ENCODE measurements at regions not wholly inside any gene's neighbourhood (a gene's known extent, or its start where the extent isn't known, plus 50 kb on each side); places are given as distances from the start of the nearest gene placed in this dataset.
"Not testable (repeated sequence)": the region's sequence is repeated elsewhere in the genome, so short reads cannot be mapped to it uniquely, and the experiment has no call there.

- POLR2A ChIA-PET (ENCODE audit: unreplicated experiment), result no interaction called here
- no peaks in the 10 kb centered on the region for H3K4me1 ChIP-seq (replicated peaks; ENCODE audit: insufficient read depth)
- H3K4me3 ChIP-seq, result no peak overlapping the region
- CTCF ChIA-PET, result no interaction called here
- no peaks in the 10 kb centered on the region for H3F3A ChIP-seq (ENCODE audit: insufficient read depth, low read depth)
- H4K20me1 ChIP-seq (ENCODE audit: insufficient read depth), result no peaks in the 10 kb centered on the region
- no peak for DNase-seq
- H3K9me2 ChIP-seq (ENCODE audit: insufficient read depth), result no peaks in the 10 kb centered on the region
- H3K27me3 ChIP-seq (ENCODE audit: insufficient read depth, low read depth), result no peaks in the 10 kb centered on the region
- intact Hi-C loops (cut with micrococcal nuclease; ENCODE audit: unreplicated experiment), result no loop called here
- no peaks in the 10 kb centered on the region for H3K79me2 ChIP-seq (ENCODE audit: low read depth)
- no peak overlapping the region for H3K27ac ChIP-seq
- H3K9me3 ChIP-seq (ENCODE audit: insufficient read depth, low read depth), result no peaks in the 10 kb centered on the region
- no peak for TF ChIP-seq EZH2 (IDR thresholded peaks at IDR 0.05; ENCODE audit: low read depth)
- no peak for TF ChIP-seq CTCF (conservative IDR thresholded peaks at IDR 0.05)
- H3K4me2 ChIP-seq, result no peak overlapping the region
- BruUV-seq (replicated peaks), result no TSS peak
- H2AFZ ChIP-seq, result no peak overlapping the region
- no peaks in the 10 kb centered on the region for H3K36me3 ChIP-seq (ENCODE audit: low read depth)
Observed at GRCh38 chr21:22813201-22813600, 1815.0 kb downstream of the NCAM2 start.

- H3K27me3 ChIP-seq (ENCODE audit: insufficient read depth, low read depth); POLR2A ChIA-PET (ENCODE audit: unreplicated experiment); CTCF ChIA-PET; H3K27ac ChIP-seq; H3K4me2 ChIP-seq; H3F3A ChIP-seq (ENCODE audit: insufficient read depth, low read depth); H3K36me3 ChIP-seq (ENCODE audit: low read depth); DNase-seq; H4K20me1 ChIP-seq (ENCODE audit: insufficient read depth); H3K9me3 ChIP-seq (ENCODE audit: insufficient read depth, low read depth); H2AFZ ChIP-seq; H3K4me3 ChIP-seq; H3K9me2 ChIP-seq (ENCODE audit: insufficient read depth); BruUV-seq (replicated peaks); H3K79me2 ChIP-seq (ENCODE audit: low read depth); intact Hi-C loops (cut with micrococcal nuclease; ENCODE audit: unreplicated experiment); H3K4me1 ChIP-seq (replicated peaks; ENCODE audit: insufficient read depth): not testable (repeated sequence)
Observed at GRCh38 chr21:22818681-22819485, 1820.7 kb downstream of the NCAM2 start.

GRCh38 chr21:22827422-22827821, 1829.2 kb downstream of the NCAM2 start:
- ChIA-PET POLR2A (ENCODE audit: unreplicated experiment) (no interaction called here), CTCF (no interaction called here)
- Histone ChIP-seq H3K9me2 (ENCODE audit: insufficient read depth) (no peaks in the 10 kb centered on the region), H3K9me3 (ENCODE audit: insufficient read depth, low read depth) (no peaks in the 10 kb centered on the region), H3K27ac (no peak overlapping the region), H3K4me1 (replicated peaks; ENCODE audit: insufficient read depth) (no peaks in the 10 kb centered on the region), H3K36me3 (ENCODE audit: low read depth) (no peaks in the 10 kb centered on the region), H3K4me2 (no peak overlapping the region), H3K27me3 (ENCODE audit: insufficient read depth, low read depth) (no peaks in the 10 kb centered on the region), H3K79me2 (ENCODE audit: low read depth) (no peaks in the 10 kb centered on the region), H4K20me1 (ENCODE audit: insufficient read depth) (no peaks in the 10 kb centered on the region), H3K4me3 (no peak overlapping the region), H2AFZ (no peak overlapping the region), H3F3A (ENCODE audit: insufficient read depth, low read depth) (no peaks in the 10 kb centered on the region)
- intact Hi-C loops (cut with micrococcal nuclease; ENCODE audit: unreplicated experiment), result no loop called here
- no TSS peak for BruUV-seq (replicated peaks)
- DNase-seq, result no peak
- no peak for TF ChIP-seq EZH2 (IDR thresholded peaks at IDR 0.05; ENCODE audit: low read depth)
- no peak for TF ChIP-seq CTCF (conservative IDR thresholded peaks at IDR 0.05)

DNA sequence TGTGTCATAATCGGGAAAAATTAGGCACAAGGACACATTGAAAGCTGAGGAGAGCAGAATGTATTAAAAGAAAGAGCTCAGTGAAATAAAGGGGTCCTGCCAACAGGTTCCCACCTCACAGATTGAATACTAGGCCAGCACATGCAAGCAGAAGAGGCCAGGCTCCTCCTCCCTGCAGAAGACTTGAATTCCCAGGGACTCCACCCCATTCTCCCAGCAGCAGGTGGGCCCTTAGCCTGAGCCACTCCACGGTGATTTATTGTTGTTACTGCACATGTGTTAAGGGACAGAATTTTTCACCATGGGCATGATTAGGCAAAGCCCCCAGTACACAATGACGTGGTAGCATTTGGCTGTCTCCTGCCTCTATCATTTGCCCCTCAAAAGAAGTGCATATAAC, 1844.7 kb downstream of the NCAM2 start:
- Histone ChIP-seq H3K27ac (no peak overlapping the region), H3K79me2 (ENCODE audit: low read depth) (no peaks in the 10 kb centered on the region), H4K20me1 (ENCODE audit: insufficient read depth) (no peaks in the 10 kb centered on the region), H3F3A (ENCODE audit: insufficient read depth, low read depth) (no peaks in the 10 kb centered on the region), H3K9me2 (ENCODE audit: insufficient read depth) (no peaks in the 10 kb centered on the region), H3K9me3 (ENCODE audit: insufficient read depth, low read depth) (no peaks in the 10 kb centered on the region), H3K4me3 (no peak overlapping the region), H3K27me3 (ENCODE audit: insufficient read depth, low read depth) (no peaks in the 10 kb centered on the region), H2AFZ (no peak overlapping the region), H3K4me2 (no peak overlapping the region), H3K4me1 (replicated peaks; ENCODE audit: insufficient read depth) (no peaks in the 10 kb centered on the region), H3K36me3 (ENCODE audit: low read depth) (no peaks in the 10 kb centered on the region)
- BruUV-seq (replicated peaks), result no TSS peak
- no peak for DNase-seq
- CTCF ChIA-PET, result interaction anchor here (0.6 kb wide), 1 partner anchor 9 kb away, joined by 3 read pairs; no protein-coding TSS in a partner anchor
- POLR2A ChIA-PET (ENCODE audit: unreplicated experiment), result no interaction called here
- intact Hi-C loops (cut with micrococcal nuclease; ENCODE audit: unreplicated experiment), result no loop called here
- TF ChIP-seq CTCF (conservative IDR thresholded peaks at IDR 0.05), result no peak
- no peak for TF ChIP-seq EZH2 (IDR thresholded peaks at IDR 0.05; ENCODE audit: low read depth)
